ENCODE measurements at regions not wholly inside any gene's neighbourhood (a gene's known extent, or its start where the extent isn't known, plus 50 kb on each side); places are given as distances from the start of the nearest gene placed in this dataset.

GRCh38 chr6:6972456-6972855 is 135.3 kb upstream of the RREB1 start (continued):
- peak; percentile 37 for TF ChIP-seq CBFA2T2 (conservative IDR thresholded peaks at IDR 0.05)
- TF ChIP-seq ZNF134 (CRISPR knock-in tag; conservative IDR thresholded peaks at IDR 0.05) = no peak
- peak; percentile 61; the same call in 1 of the 2 replicates for TF ChIP-seq CTBP1 (IDR thresholded peaks at IDR 0.05; ENCODE audit: borderline replicate concordance)
- peak; percentile 70 for TF ChIP-seq SMAD4 (CRISPR knock-in tag; conservative IDR thresholded peaks at IDR 0.05)
- TF ChIP-seq ZNF778 (CRISPR knock-in tag; IDR thresholded peaks at IDR 0.05) = no peak
- no peak for TF ChIP-seq ZNF655 (CRISPR knock-in tag; IDR thresholded peaks at IDR 0.05)
- TF ChIP-seq GATA2 (CRISPR knock-in tag; IDR thresholded peaks at IDR 0.05) = 0 out of 2 replicates have a peak, but pooled peaks have one; percentile 8
- TF ChIP-seq MTA2 (IDR thresholded peaks at IDR 0.05; ENCODE audit: low read depth) = 0 out of 2 replicates have a peak, but pooled peaks have one; percentile 28
- peak; percentile 34; the same call in 1 of the 2 replicates for TF ChIP-seq TCF3 (CRISPR knock-in tag; IDR thresholded peaks at IDR 0.05)
- no peak for TF ChIP-seq HNRNPK (IDR thresholded peaks at IDR 0.05; ENCODE audit: low read depth, low read length, poor library complexity, severe bottlenecking)
- TF ChIP-seq FOSL1 (tag; conservative IDR thresholded peaks at IDR 0.05) = peak; percentile 95
- peak; percentile 98 for TF ChIP-seq JUND (IDR thresholded peaks at IDR 0.05; ENCODE audit: borderline replicate concordance, low read depth, low read length)
- TF ChIP-seq JUND (tag; IDR thresholded peaks at IDR 0.05; ENCODE audit: borderline replicate concordance, low read depth, low read length) = peak; percentile 96; the same call in 2 of the 3 replicates
- peak; percentile 90 for TF ChIP-seq JUN (IDR thresholded peaks at IDR 0.05; ENCODE audit: borderline replicate concordance, low read depth, low read length)
- TF ChIP-seq JUN (CRISPR knock-in tag; IDR thresholded peaks at IDR 0.05; ENCODE audit: borderline replicate concordance) = no peak
- TF ChIP-seq HOMEZ (CRISPR knock-in tag; IDR thresholded peaks at IDR 0.05) = no peak
- TF ChIP-seq CREM (IDR thresholded peaks at IDR 0.05; ENCODE audit: low read depth) = peak; percentile 16; the same call in 1 of the 2 replicates
- 0 out of 4 replicates have a peak, but pooled peaks of 1 of the 2 experiments have one; percentile 13 for TF ChIP-seq TBL1XR1 (IDR thresholded peaks at IDR 0.05; ENCODE audit: low read length in 2 of 2)
- 0 out of 2 replicates have a peak, but pooled peaks have one; percentile 8 for TF ChIP-seq NFIC (IDR thresholded peaks at IDR 0.05)
- TF ChIP-seq FOXA1 (IDR thresholded peaks at IDR 0.05; ENCODE audit: borderline replicate concordance) = no peak
- TF ChIP-seq TBP (optimal IDR thresholded peaks at IDR 0.05; ENCODE audit: low read depth, low read length) = no peak
- no peak for TF ChIP-seq ZNF24 (IDR thresholded peaks at IDR 0.05)
- no peak for TF ChIP-seq FOXJ2 (tag; IDR thresholded peaks at IDR 0.05)
- no peak for TF ChIP-seq NFIX (CRISPR knock-in tag; IDR thresholded peaks at IDR 0.05; ENCODE audit: low read depth)
- TF ChIP-seq RCOR1 (IDR thresholded peaks at IDR 0.05; ENCODE audit: borderline replicate concordance in 1 of 2, low read depth in 2 of 2, low read length in 2 of 2) = peak in 1 of 2 experiments; percentile 76; a peak in 1 of 4 replicates
- TF ChIP-seq FOXO4 (CRISPR knock-in tag; IDR thresholded peaks at IDR 0.05) = no peak
- TF ChIP-seq SREBF1 (IDR thresholded peaks at IDR 0.05; ENCODE audit: borderline replicate concordance, low read depth, low read length) = no peak
- no peak for TF ChIP-seq KAT8 (IDR thresholded peaks at IDR 0.05; ENCODE audit: low read depth)

Measured in K562 (cell line).